ENCODE measurements at regions not wholly inside any gene's neighbourhood (a gene's known extent, or its start where the extent isn't known, plus 50 kb on each side); places are given as distances from the start of the nearest gene placed in this dataset.

DNA sequence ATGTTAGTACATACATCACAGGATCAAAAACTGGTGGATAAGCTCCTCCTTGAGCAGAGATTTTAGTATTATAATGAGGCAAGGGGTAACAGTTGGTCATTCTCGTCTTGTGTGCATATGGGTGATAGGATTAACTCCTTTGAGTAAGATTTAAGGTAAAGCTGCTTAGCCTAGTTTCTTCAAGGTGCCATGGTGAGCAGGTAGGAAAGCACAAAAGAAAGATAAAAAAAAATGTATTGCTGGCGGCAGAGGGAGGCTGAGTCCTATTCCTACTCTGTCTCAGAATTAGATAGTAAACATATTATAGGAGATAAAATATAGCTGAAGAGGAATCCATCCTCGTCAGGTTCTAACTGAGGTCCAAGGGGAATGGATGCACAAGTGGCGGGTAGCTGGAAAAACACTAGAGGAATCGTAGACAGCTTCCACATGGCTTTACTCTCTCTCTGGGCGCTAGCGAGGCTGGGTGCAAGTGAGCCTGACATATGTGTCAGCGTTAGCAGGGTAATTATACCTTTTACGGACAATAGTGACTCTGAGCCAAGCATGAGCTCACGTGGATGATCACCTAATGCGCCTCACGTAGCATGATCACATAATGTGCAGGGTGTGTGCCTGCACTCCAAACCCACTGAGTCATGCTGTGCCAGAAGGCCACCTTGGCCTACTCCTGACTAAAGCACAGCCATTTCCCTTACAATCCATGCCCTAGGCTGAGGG is 734.3 kb upstream of the MIR17HG start:
- CTCF ChIA-PET = no interaction called here
- dilution Hi-C loops (cut with HindIII; ENCODE audit: low sequenced_read_pairs, unreplicated experiment) = no loop called here

More for the DNA sequence above, 734.3 kb upstream of the MIR17HG start:
- H3K9me1 ChIP-seq (ENCODE audit: insufficient read depth, low read length) = no peaks in the 10 kb centered on the region
- H3K79me1 ChIP-seq (ENCODE audit: low read depth in 1 of 2, low read length in 2 of 2) = no peaks in the 10 kb centered on the region
- no peaks in the 10 kb centered on the region for H3K27me3 ChIP-seq (ENCODE audit: control insufficient read depth, insufficient read depth, low read length)
- no peak overlapping the region for H3K14ac ChIP-seq (replicated peaks; ENCODE audit: low read depth, low read length)
- WGBS, 2 experiments (ENCODE audit: extremely low coverage in 2 of 2, insufficient read length in 1 of 2) = 81% methylated on average over 4 of the region's 12 CpGs; no CpG with 5 or more reads in 1 of the 2 experiments
- H2BK15ac ChIP-seq (ENCODE audit: low read depth, low read length) = no peak overlapping the region
- H3K27ac ChIP-seq (ENCODE audit: insufficient read depth, low read length) = no peak overlapping the region
- H2BK120ac ChIP-seq (ENCODE audit: low read depth, low read length) = no peak overlapping the region
- no TSS peak for BruUV-seq (replicated peaks)
- no peak overlapping the region for H4K5ac ChIP-seq (ENCODE audit: low read depth, low read length)
- no peak overlapping the region for H3K9ac ChIP-seq (ENCODE audit: low read depth, low read length)
- H3K36me3 ChIP-seq (ENCODE audit: control insufficient read depth, insufficient read depth, low read length) = no peaks in the 10 kb centered on the region
- ATAC-seq (ENCODE audit: low read depth) = no peak
- no peak overlapping the region for H2BK5ac ChIP-seq (ENCODE audit: low read depth, low read length, poor library complexity, severe bottlenecking)
- H4K91ac ChIP-seq (ENCODE audit: insufficient read depth, low read depth, low read length) = no peak overlapping the region
- no peak overlapping the region for H3K18ac ChIP-seq (ENCODE audit: low read depth, low read length)
- in situ Hi-C loops (cut with MboI; ENCODE audit: low sequenced_read_pairs) (no loop called here), intact Hi-C loops (cut with micrococcal nuclease) (no loop called here)
- no peaks in the 10 kb centered on the region for H3K4me1 ChIP-seq (ENCODE audit: control insufficient read depth, insufficient read depth, low read length)
- H2AK5ac ChIP-seq (ENCODE audit: low read depth, low read length) = no peak overlapping the region
- no peak overlapping the region for H4K8ac ChIP-seq (ENCODE audit: low read depth in 2 of 2, low read length in 2 of 2)
- TF ChIP-seq NFE2L2 (IDR thresholded peaks at IDR 0.05; ENCODE audit: low read depth, low read length) = no peak
- TF ChIP-seq POLR2A (IDR thresholded peaks at IDR 0.05; ENCODE audit: low read depth, low read length) = no peak
- no peak for TF ChIP-seq MXI1 (IDR thresholded peaks at IDR 0.05; ENCODE audit: borderline replicate concordance, low read depth, low read length)
- no peak for TF ChIP-seq MAZ (IDR thresholded peaks at IDR 0.05; ENCODE audit: borderline replicate concordance, low read depth, low read length)
- TF ChIP-seq, protein P1, sequence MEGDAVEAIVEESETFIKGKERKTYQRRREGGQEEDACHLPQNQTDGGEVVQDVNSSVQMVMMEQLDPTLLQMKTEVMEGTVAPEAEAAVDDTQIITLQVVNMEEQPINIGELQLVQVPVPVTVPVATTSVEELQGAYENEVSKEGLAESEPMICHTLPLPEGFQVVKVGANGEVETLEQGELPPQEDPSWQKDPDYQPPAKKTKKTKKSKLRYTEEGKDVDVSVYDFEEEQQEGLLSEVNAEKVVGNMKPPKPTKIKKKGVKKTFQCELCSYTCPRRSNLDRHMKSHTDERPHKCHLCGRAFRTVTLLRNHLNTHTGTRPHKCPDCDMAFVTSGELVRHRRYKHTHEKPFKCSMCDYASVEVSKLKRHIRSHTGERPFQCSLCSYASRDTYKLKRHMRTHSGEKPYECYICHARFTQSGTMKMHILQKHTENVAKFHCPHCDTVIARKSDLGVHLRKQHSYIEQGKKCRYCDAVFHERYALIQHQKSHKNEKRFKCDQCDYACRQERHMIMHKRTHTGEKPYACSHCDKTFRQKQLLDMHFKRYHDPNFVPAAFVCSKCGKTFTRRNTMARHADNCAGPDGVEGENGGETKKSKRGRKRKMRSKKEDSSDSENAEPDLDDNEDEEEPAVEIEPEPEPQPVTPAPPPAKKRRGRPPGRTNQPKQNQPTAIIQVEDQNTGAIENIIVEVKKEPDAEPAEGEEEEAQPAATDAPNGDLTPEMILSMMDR (conservative IDR thresholded peaks at IDR 0.05; ENCODE audit: low read depth, low read length) = no peak
- no peaks in the 10 kb centered on the region for H4K20me1 ChIP-seq (ENCODE audit: insufficient read depth, low read length)
- no peak overlapping the region for H2BK20ac ChIP-seq (ENCODE audit: low read depth, low read length)
- H3K4me3 ChIP-seq (ENCODE audit: insufficient read depth, low read depth, low read length) = no peak overlapping the region
- no peak overlapping the region for H3K56ac ChIP-seq (ENCODE audit: extremely low read depth, insufficient read depth, low read length)
- H3K9me3 ChIP-seq (ENCODE audit: control insufficient read depth, insufficient read depth, low read length) = peaks cover 11% of the 10 kb centered on the region
- no peak overlapping the region for H3K4me2 ChIP-seq (ENCODE audit: low read depth, low read length)
- H2AK9ac ChIP-seq (replicated peaks; ENCODE audit: low read depth, low read length, poor library complexity) = no peak overlapping the region
- DNase-seq = no peak
- H3K4ac ChIP-seq (ENCODE audit: low read depth, low read length) = no peak overlapping the region
- no peak overlapping the region for H3K23ac ChIP-seq (ENCODE audit: low read depth, low read length)
- H2AFZ ChIP-seq (replicated peaks; ENCODE audit: low read length, poor library complexity) = no peak overlapping the region
- POLR2A ChIA-PET (ENCODE audit: unreplicated experiment) = no interaction called here

Measured in IMR-90 (cell line).